Neuronal stem cell (in vitro differentiated cells): ENCODE measurements at regions not wholly inside any gene's neighbourhood (a gene's known extent, or its start where the extent isn't known, plus 50 kb on each side); places are given as distances from the start of the nearest gene placed in this dataset.

Source experiments
- DNase-seq: peaks from one replicate; pipeline ENCODE4 v3.0.0-alpha.2; 2013; ENCODE audit warnings: low spot score
- H2AFZ ChIP-seq: one replicate; pipeline ENCODE4 v1.6.1; 2013; ENCODE audit warnings: mild to moderate bottlenecking, low read length, inconsistent platforms
- H2AK5ac ChIP-seq: 2 replicates; pipeline ENCODE4 v1.6.1; 2013; ENCODE audit warnings: low read depth, mild to moderate bottlenecking, inconsistent platforms, low read length, moderate library complexity, mixed read lengths
- H2BK120ac ChIP-seq: 2 replicates; pipeline ENCODE4 v1.6.1; 2013; ENCODE audit warnings: low read depth, mild to moderate bottlenecking, inconsistent platforms, low read length, moderate library complexity, mixed read lengths
- H2BK12ac ChIP-seq: one replicate; pipeline ENCODE4 v1.6.1; 2013; ENCODE audit warnings: low read length, inconsistent platforms
- H2BK15ac ChIP-seq: 2 replicates; pipeline ENCODE4 v1.6.1; 2013; ENCODE audit warnings: mild to moderate bottlenecking, low read length, inconsistent platforms, mixed read lengths
- H2BK5ac ChIP-seq: one replicate; pipeline ENCODE4 v1.6.1; 2013; ENCODE audit warnings: inconsistent platforms, mild to moderate bottlenecking, low read length, moderate library complexity
- H3K14ac ChIP-seq: one replicate; pipeline ENCODE4 v1.6.1; 2013; ENCODE audit warnings: low read length, inconsistent platforms
- H3K18ac ChIP-seq: 2 replicates; pipeline ENCODE4 v1.6.1; 2013; ENCODE audit warnings: low read length, inconsistent platforms
- H3K23ac ChIP-seq: 2 replicates; pipeline ENCODE4 v1.6.1; 2013; ENCODE audit warnings: low read depth, mild to moderate bottlenecking, mixed read lengths, low read length, inconsistent platforms; ENCODE audit not compliant: poor library complexity
- H3K27ac ChIP-seq: replicated peaks from 3 replicates; pipeline ENCODE4 v1.5.1; 2013; ENCODE audit warnings: low read length, inconsistent platforms
- H3K27me3 ChIP-seq, 3 experiments: 2 replicates each; pipeline ENCODE4 v1.6.1; 2013; ENCODE audit warnings: low read length in 3 of 3, mild to moderate bottlenecking in 2 of 3, inconsistent platforms in 1 of 3, low read depth in 1 of 3, mixed read lengths in 1 of 3, moderate library complexity in 1 of 3; ENCODE audit not compliant: control insufficient read depth in 3 of 3, insufficient read depth in 3 of 3
- H3K36me3 ChIP-seq, 2 donors: replicated peaks in 1 of 2; 2 replicates each; pipeline ENCODE4 v1.6.1; 2013; ENCODE audit warnings: low read length in 2 of 2; ENCODE audit not compliant: control insufficient read depth in 2 of 2, insufficient read depth in 2 of 2
- H3K4ac ChIP-seq: 2 replicates; pipeline ENCODE4 v1.6.1; 2013; ENCODE audit warnings: inconsistent platforms, mild to moderate bottlenecking, low read length, moderate library complexity
- H3K4me1 ChIP-seq, 2 donors: 1 replicate in 1 of 2; 2 replicates in 1 of 2; pipeline ENCODE4 v1.6.1; 2013; ENCODE audit warnings: low read length in 2 of 2, low read depth in 1 of 2; ENCODE audit not compliant: control insufficient read depth in 2 of 2, insufficient read depth in 1 of 2
- H3K4me2 ChIP-seq: one replicate; pipeline ENCODE4 v1.6.1; 2013; ENCODE audit warnings: mild to moderate bottlenecking, low read length, inconsistent platforms; ENCODE audit not compliant: insufficient read depth, poor library complexity, severe bottlenecking
- H3K4me3 ChIP-seq, 2 donors: 2 replicates each; pipeline ENCODE4 v1.5.1; 2013; ENCODE audit warnings: low read length in 2 of 2, mild to moderate bottlenecking in 2 of 2, inconsistent platforms in 1 of 2, moderate library complexity in 1 of 2
- H3K79me1 ChIP-seq: one replicate; pipeline ENCODE4 v1.6.1; 2013; ENCODE audit warnings: low read depth, mild to moderate bottlenecking, inconsistent platforms, low read length, moderate library complexity
- H3K9ac ChIP-seq: one replicate; pipeline ENCODE4 v1.6.1; 2013; ENCODE audit warnings: mild to moderate bottlenecking, low read depth, low read length, inconsistent platforms; ENCODE audit not compliant: poor library complexity
- H3K9me3 ChIP-seq, 2 donors: replicated peaks in 1 of 2; 2 replicates each; pipeline versions ENCODE3 to v1.6.1; 2013; ENCODE audit warnings: low read length in 2 of 2, mild to moderate bottlenecking in 2 of 2, inconsistent platforms in 1 of 2, low read depth in 1 of 2, mixed read lengths in 1 of 2, moderate library complexity in 1 of 2; ENCODE audit not compliant: control insufficient read depth in 2 of 2, insufficient read depth in 1 of 2
- H4K8ac ChIP-seq: one replicate; pipeline ENCODE4 v1.6.1; 2013; ENCODE audit warnings: low read depth, mild to moderate bottlenecking, inconsistent platforms, low read length, moderate library complexity
- H4K91ac ChIP-seq: one replicate; pipeline ENCODE4 v1.6.1; 2013; ENCODE audit warnings: low read length, low read depth, mild to moderate bottlenecking, inconsistent platforms; ENCODE audit not compliant: poor library complexity
- WGBS, 2 donors: extraction: QIAGEN DNeasy Blood & Tissue Kit; methylation state at CpG; one replicate each; pipeline ENCODE4 v1.1.7; 2013; ENCODE audit warnings: missing lambda C conversion rate in 2 of 2, mixed read lengths in 1 of 2; ENCODE audit not compliant: insufficient read length in 2 of 2, insufficient replicate concordance in 1 of 2; ENCODE audit errors: extremely low coverage in 2 of 2; 5-methylcytosine and 5-hydroxymethylcytosine counted together

- Histone ChIP-seq H3K9ac (no peak overlapping the region), H4K8ac (no peak overlapping the region), H3K18ac (peak overlapping the region; percentile 53), H3K79me1 (no peaks in the 10 kb centered on the region), H3K27ac (no peak overlapping the region), H3K4me1 (peaks cover 0 to 14% of the 10 kb centered on the region in 2 donors), H3K4me2 (peak overlapping the region; percentile 23), H3K23ac (peak overlapping the region; percentile 38), H3K14ac (no peak overlapping the region), H2AK5ac (peak overlapping the region; percentile 77), H3K4ac (no peak overlapping the region), H2BK5ac (peak overlapping the region; percentile 70), H3K9me3 (no peaks in the 10 kb centered on the region), H4K91ac (no peak overlapping the region), H2AFZ (no peak overlapping the region), H3K27me3 (peaks cover 0 to 6% (median 0%) of the 10 kb centered on the region in 3 experiments), H3K36me3 (no peaks in the 10 kb centered on the region), H2BK12ac (no peak overlapping the region), H2BK120ac (no peak overlapping the region), H2BK15ac (no peak overlapping the region), H3K4me3 (no peak overlapping the region)
- no peak for DNase-seq
- no CpG with 5 or more reads among the region's 18 CpGs for WGBS, 2 donors
Observed at GRCh38 chr17:73759734-73760438, 115.6 kb upstream of the SDK2 start.

GRCh38 chr17:73760439-73760758 is 116.2 kb upstream of the SDK2 start:
- Histone ChIP-seq H4K91ac (no peak overlapping the region), H3K4me1 (peaks cover 0 to 14% of the 10 kb centered on the region in 2 donors), H2BK12ac (no peak overlapping the region), H3K79me1 (no peaks in the 10 kb centered on the region), H2BK120ac (no peak overlapping the region), H2BK5ac (peak overlapping the region; percentile 70), H3K9ac (no peak overlapping the region), H3K18ac (peak overlapping the region; percentile 53), H3K27me3 (peaks cover 0 to 6% (median 0%) of the 10 kb centered on the region in 3 experiments), H3K27ac (no peak overlapping the region), H3K4ac (no peak overlapping the region), H4K8ac (no peak overlapping the region), H2AK5ac (peak overlapping the region; percentile 77), H3K4me2 (peak overlapping the region; percentile 23), H3K4me3 (no peak overlapping the region), H3K9me3 (no peaks in the 10 kb centered on the region), H2BK15ac (peak overlapping the region; percentile 2), H3K14ac (no peak overlapping the region), H2AFZ (no peak overlapping the region), H3K23ac (peak overlapping the region; percentile 38), H3K36me3 (no peaks in the 10 kb centered on the region)
- no CpG with 5 or more reads among the region's 5 CpGs for WGBS, 2 donors
- no peak for DNase-seq

GRCh38 chr17:73765824-73766563 is 121.7 kb upstream of the SDK2 start:
- Histone ChIP-seq H3K18ac (no peak overlapping the region), H3K14ac (no peak overlapping the region), H3K4ac (no peak overlapping the region), H3K4me2 (no peak overlapping the region), H3K4me3 (no peak overlapping the region), H2BK5ac (no peak overlapping the region), H3K79me1 (no peaks in the 10 kb centered on the region), H3K4me1 (no peaks in the 10 kb centered on the region), H3K27me3 (peaks cover 0 to 9% (median 0%) of the 10 kb centered on the region in 3 experiments), H3K9me3 (no peaks in the 10 kb centered on the region), H2AK5ac (no peak overlapping the region), H2BK120ac (no peak overlapping the region), H3K36me3 (no peaks in the 10 kb centered on the region), H4K8ac (no peak overlapping the region), H2BK12ac (no peak overlapping the region), H2BK15ac (no peak overlapping the region), H2AFZ (no peak overlapping the region), H3K27ac (no peak overlapping the region), H3K9ac (no peak overlapping the region), H4K91ac (no peak overlapping the region), H3K23ac (no peak overlapping the region)
- no peak for DNase-seq
- no CpG with 5 or more reads among the region's 17 CpGs for WGBS, 2 donors

GRCh38 chr17:73767696-73768095 is 123.5 kb upstream of the SDK2 start:
- H3K4me2 ChIP-seq = no peak overlapping the region
- no peak for DNase-seq
- no peak overlapping the region for H2BK5ac ChIP-seq
- no peak overlapping the region for H2BK120ac ChIP-seq
- no peaks in the 10 kb centered on the region for H3K9me3 ChIP-seq
- H2BK15ac ChIP-seq = no peak overlapping the region
- peaks cover 0 to 6% (median 0%) of the 10 kb centered on the region in 3 experiments for H3K27me3 ChIP-seq
- no peak overlapping the region for H3K9ac ChIP-seq
- no peak overlapping the region for H3K23ac ChIP-seq
- H3K14ac ChIP-seq = peak overlapping the region; percentile 51
- peak overlapping the region; percentile 46 for H3K18ac ChIP-seq
- H2AFZ ChIP-seq = no peak overlapping the region
- H2BK12ac ChIP-seq = peak overlapping the region; percentile 41
- H3K27ac ChIP-seq = no peak overlapping the region
- no peaks in the 10 kb centered on the region for H3K36me3 ChIP-seq
- H4K8ac ChIP-seq = no peak overlapping the region
- no peak overlapping the region for H2AK5ac ChIP-seq
- no peak overlapping the region for H4K91ac ChIP-seq
- WGBS, 2 donors = no CpG with 5 or more reads among the region's 7 CpGs
- H3K79me1 ChIP-seq = no peaks in the 10 kb centered on the region
- no peaks in the 10 kb centered on the region for H3K4me1 ChIP-seq
- no peak overlapping the region for H3K4me3 ChIP-seq
- H3K4ac ChIP-seq = no peak overlapping the region
